CD4-positive, alpha-beta T cell treated with Interleukin-4 for 4 hours (primary cell): ENCODE measurements at regions not wholly inside any gene's neighbourhood (a gene's known extent, or its start where the extent isn't known, plus 50 kb on each side); places are given as distances from the start of the nearest gene placed in this dataset.

Source experiments
- DNase-seq: peaks from one replicate; pipeline ENCODE4 v3.0.0-alpha.2; 2020

DNA sequence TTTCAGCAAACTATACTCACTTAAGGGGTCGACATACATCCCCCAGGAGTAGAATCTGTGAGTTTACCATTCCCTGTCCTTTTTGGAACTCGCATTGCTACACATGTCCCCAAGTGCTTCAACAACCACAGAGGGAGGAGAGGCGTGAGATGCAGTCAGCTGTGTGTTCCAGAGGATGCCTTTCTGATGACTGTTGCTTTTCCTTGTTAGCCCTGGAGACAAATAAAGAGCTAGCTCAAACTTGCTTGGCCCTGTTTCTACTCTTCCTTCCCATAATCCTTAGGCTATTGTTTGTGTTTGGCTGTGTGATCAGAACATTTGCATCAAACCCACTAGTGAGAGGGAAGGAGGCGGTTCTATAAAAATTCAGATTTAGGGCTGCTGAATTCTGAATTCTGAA is 264.0 kb downstream of the ENGASE start:
- no peak for DNase-seq

DNA sequence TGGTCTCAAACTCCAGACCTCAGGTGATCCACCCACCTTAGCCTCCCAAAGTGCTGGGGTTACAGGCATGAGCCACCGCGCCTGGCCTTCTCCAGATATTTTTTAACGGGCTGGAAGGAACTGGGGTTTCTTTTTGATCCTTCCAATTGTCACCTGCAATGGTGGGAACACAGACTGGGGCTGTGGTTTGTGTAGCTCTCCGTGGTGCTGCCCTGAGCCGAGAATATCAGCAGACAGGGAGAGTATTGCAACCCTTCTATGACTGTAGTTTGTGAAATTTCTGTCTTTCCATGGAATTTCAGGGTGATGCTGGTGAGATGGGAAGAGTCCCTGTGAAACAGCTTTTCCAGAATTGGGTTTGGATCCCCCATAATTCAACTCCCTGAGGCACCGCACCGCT is 263.5 kb downstream of the ENGASE start:
- DNase-seq = no peak

DNA sequence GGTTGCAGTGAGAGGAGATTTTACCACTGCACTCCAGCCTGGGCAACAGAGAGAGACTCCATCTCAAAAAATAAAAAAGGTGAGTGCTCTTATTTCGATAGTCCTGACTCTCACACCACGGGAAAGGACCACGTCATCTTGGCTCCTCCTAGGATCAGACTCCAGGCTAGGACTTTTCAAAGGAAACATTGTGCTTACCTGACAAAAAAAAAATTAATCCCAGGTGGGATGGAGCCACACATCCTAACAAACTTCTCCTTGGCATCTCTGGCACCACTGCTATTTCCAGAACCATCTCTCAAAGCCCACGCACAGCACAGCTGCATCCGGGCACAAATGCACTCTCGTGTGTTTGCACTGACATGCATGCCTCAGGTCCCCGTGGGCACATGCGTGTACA is 262.4 kb downstream of the ENGASE start:
- no peak for DNase-seq

DNA sequence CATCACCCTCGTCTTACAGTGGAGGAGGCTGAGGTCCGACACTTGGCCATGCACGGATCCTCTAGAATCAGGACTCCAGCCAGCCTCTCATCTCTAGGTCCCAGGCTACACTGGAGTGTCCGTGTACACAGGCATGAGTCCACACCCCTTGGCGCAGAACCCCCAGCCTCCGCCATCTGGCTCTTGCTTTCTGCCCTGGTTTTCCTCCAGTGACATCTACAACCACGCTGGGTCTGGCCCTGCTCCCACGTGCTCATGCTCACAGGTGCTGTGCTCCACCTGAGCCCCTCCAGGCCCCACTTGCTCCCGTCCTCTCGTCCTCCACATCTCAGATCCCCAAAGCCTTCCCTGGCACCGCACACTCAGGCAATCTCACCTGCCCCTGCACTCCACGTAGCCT is 260.8 kb downstream of the ENGASE start:
- no peak for DNase-seq

DNA sequence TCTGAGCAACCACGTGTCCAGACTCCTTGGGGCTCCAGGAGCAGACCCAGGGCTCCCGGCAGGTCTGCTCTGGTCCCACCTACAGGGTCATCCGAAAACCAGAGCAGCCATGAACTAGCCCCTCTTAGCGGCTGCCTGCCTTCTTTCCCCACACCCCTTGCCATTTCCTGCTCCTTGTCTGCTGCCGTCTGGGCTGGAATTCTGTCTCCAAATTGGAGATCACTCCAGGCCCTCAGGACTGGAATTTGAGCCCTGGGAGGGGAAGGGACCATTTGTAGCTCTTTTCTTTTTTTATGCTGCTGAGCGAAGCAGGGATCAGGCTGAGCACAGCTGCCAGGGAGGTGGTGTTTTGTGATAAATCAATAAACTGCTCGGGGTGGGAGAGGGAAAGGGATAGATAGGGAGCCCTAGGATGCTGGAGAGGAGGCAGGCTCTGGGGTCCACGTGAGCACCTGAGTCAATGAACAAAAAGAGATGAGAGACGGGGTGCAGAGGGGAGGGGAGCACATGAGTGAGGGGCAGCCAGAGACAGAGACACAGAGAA is 257.5 kb downstream of the ENGASE start:
- DNase-seq = no peak

DNA sequence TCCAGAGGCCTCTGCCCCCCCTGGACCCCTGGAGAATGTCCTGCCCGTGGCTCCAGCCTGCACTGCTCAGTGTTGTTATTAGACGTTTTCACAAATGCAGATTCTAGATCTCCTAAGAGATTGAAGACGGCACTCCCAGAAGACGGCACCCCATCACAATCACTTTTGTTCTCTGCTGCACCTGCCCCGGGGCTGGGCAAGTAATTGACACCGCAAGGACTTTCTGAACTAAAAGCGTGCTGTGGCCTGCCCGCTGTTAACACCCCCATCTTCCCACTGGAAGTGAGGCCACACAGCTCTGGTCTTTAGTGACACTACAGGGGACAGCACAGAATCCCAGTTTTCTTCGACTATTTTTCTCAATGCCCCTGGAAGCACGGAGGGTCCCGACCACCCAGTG is 256.9 kb downstream of the ENGASE start:
- DNase-seq = no peak

DNA sequence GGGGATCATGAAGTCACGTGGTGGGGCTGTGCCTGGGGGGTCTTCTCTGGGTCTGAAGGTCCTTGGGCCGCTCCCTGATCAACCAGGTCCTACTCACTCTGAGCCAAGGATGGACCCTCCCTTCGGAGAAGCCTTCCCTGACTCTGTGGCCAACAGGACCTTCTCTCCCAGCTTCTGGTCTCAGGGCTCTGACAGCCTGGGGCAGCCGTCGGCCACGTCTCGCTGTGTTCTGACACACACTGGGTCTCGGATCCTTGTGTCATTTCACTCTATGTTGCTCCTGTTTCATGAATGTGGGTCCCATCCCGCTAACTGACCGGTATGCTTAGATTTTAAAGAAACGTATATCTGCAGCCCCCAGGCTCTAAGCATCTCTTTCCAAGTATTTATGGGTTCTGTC is 256.1 kb downstream of the ENGASE start:
- no peak for DNase-seq

DNA sequence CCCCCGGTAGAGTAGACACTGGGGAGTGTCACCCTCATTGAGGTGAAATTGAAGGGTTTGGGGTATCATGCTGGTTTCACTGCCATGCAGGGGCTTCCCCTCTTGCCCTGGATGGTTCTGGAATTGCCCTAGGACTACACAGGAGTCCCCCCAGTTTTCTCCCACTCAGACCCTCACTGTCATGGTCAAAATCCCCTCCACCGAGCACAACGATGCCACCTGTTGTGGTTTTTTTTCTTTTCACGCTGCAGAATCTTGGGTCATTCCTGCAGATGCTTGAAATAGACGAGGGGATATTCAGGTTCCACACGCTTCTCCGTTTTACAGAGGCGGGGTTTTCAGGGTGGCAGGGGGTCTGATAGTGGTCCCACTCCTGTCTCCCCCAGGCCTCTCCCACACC is 255.6 kb downstream of the ENGASE start:
- no peak for DNase-seq

DNA sequence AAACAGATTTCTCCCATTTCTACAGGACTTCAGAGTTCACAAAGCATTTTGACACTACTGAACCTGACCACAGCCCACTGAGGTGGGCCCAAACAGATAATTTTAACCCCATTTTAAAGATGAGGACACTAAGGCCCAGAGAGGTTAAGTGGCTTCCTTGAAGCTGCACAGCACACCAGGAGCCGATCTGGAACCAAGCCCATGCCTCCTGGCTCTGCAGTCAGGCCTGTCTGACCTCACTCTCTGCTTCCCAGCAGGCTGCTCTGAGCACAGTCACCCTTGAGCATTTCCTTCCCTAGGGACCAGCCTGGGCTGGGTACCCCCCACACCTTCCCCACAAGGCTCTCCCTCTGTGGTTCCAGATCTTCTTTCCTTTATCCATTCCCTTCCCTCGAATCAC is 252.2 kb downstream of the ENGASE start:
- DNase-seq = no peak

DNA sequence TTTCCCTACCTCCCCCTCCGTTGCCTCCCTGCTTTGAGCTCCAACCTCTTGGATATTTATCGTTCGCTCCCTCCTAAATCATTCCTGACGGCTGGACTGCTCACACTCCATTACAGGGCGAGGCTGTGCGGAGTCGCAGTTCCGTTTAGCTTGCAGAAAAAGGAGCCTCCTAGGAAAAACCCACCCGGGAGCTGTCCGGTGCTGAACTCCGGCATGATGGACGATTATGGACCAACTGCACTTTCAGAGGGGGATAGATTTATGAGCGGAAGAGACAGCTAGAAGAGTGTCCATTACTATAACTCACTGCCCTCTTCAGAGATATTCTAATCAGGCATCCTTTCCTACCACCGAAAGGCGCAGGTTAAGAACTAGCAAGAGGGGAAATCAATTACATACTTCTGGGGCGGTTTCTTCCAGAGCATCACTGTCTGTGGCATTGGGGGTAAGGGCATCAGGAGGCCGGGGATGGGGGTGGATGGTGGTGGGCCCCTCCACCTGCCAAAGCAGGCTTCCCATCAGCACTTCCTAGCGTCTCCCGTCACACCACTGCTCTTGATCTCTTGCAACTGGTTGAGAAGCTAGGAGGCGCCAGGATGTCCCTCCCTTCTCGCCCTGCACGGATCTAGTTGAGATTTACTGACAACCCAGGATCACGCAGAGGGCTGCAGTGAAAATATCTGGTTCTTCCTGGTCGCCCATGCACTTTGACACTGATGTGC is 251.2 kb downstream of the ENGASE start:
- DNase-seq = no peak

DNA sequence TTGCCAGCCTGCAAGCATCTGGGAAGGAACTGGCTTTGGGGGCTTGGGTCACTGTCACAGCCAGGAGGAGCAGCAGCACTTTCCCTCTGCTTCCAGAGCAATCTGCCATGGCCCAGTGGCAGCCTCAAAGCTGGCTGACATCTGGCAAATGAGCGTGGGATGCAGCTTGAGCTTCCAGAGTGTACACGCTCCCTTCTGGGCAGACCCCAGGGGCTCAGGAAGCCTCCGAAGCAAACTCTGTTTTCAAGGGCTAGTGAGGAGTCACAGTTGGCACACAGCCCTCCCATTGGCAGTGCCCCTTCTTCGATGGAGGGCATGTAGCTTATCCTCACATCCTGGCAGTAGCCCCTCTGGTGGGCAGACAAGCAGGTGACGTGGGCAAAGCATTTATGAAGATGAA is 249.6 kb downstream of the ENGASE start:
- DNase-seq = no peak

DNA sequence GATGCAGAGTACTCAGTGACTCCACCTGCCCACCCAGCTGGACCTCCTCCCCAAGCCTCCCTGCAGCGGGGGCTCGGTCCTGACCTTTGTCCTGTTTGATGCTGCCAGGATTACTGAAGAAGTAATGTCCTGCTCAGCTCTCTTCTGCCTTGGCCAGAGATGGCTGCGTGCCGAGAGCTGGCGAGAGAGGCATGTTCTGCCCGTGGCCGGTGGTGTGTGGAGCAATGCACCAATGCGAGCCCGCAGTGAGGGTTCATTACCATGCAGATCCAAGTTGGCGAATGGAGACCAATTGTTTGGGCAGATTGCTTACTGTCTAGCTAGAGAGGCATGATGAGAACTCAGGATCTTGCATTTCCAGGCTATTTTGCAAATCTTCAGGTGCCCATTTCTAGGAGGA is 248.9 kb downstream of the ENGASE start:
- no peak for DNase-seq

DNA sequence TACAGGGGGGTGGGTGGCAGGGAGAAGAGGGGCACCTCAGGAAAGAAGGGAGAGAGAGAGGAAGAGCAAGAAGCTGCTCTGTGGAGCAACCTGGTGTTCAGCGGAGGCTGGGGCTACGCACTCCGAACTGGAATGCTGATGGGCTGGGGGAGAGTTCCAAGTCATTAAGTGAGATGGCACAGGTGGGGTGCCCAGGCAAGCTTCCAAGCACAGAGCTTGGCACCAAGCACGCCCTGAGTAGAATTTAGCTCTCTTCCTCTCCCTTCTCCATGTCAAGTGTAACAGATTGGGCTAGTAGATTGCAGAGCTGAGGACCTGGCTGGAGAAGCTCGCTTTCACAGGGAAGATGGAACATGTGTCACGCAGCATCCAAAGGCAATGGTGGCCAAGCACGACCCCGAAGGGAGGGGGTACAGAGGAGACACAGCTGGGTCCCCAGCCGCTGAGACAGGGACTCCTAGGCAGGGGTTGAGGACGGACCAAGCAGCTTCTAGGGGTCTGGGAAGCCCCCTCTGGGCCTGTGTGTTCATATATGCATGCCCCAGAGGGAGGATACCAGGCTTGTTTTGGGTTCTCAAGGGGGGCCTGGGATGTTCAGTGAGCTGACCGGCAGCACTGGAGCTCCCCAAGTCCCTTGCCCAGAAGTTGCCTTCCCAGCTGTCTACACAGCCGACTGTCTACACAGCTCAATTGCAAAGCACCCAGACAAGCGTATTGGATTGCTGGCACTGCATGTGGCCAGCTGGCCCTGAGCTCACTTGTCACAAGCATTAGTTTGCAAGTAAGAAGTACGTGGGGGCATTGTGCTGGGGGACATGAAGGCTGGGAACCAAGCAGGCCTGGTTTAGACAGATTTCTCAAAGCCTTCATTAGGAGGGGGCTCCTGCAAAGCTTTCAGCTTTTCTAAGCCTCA is 247.8 kb downstream of the ENGASE start:
- no peak for DNase-seq

DNA sequence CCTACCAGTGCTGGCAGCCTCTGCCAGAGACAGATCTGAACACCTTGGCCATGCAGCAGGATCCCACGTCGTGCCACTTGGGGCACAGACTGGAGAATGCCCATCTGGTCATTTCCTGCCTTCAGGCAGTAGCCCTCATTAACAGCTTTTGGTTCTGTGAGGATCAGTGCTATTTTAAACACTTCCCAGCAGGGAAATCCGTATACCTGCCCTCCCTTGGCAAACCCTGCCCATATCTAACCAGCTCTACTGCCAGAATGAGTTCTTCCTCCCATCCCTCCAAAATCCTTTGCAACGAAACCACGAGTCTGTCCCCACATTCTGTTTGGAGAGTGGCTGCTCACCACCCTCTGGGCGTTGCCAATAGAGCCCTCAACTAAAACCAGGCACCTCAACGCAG is 245.7 kb downstream of the ENGASE start:
- DNase-seq = no peak

DNA sequence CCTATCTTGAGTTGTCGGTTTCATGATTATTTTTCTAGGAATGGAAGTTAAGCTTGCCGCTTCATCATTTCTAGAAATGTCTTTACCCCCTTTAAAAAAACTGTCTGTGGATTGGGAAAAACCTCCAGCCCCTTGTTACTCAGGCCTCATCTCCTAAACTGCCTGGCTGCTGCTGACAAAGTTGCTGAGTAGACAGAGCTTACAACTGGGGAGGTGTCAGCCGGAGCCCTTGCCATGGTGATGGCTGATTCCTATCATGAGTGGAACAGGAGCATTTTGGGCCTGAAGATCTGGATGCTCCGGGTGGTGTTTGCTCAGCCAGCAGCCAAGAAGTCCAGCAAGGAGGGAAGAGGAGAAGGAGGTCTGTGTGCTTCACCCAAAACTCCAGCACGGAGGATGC is 243.3 kb downstream of the ENGASE start:
- no peak for DNase-seq

DNA sequence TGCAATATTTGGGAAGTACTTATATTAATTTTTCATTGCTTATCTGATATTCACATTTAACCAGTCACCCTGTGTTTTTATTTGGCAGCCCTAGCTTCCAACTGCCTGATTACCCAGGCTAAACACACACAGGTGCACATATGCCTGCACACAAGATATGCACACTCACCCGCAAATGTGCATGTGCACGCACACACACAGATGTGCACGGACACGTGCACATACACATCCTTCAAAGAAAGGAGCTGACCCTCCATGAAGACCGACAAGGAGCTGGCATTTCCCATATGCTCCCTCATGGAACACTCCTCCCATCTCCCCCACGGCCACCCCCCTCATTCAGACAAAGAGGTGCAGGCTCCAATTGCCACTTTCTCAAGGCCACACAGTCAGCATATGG is 242.2 kb downstream of the ENGASE start:
- no peak for DNase-seq

DNA sequence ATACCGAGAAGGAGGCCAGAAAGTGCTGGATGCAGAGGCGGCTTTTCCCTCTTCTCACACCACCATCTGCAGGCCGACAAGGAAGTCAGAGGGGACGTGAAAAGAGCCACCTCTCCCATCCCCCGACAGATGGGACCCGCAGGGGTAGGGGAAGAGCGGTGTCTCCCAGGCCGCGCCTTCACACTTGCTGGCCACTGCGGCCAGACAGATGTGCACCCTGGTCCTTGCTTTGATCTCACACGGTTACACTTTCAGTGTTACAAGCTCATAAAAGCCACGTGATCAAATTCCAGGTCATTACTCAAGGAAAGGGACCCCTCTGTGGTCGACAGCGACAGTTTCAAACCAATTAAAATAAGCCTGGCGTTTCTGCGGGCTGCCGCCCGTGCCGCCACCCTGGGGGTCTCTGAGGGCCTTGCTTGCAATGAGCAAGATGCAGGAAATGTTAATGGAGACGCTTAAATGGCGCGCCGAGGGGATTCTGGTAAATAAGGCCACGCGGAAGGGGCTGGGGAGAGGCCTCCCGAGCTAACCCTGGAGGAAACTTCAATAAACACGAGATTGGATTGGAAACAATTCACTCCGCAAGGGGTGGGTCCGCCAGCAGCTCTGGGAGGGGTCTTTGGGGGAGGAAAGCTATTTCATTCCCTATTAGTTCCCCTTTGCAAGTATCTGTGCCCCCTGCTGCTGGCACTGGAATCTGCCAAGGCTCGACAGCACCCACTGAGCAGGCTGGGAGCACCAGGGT is 240.9 kb downstream of the ENGASE start:
- no peak for DNase-seq

DNA sequence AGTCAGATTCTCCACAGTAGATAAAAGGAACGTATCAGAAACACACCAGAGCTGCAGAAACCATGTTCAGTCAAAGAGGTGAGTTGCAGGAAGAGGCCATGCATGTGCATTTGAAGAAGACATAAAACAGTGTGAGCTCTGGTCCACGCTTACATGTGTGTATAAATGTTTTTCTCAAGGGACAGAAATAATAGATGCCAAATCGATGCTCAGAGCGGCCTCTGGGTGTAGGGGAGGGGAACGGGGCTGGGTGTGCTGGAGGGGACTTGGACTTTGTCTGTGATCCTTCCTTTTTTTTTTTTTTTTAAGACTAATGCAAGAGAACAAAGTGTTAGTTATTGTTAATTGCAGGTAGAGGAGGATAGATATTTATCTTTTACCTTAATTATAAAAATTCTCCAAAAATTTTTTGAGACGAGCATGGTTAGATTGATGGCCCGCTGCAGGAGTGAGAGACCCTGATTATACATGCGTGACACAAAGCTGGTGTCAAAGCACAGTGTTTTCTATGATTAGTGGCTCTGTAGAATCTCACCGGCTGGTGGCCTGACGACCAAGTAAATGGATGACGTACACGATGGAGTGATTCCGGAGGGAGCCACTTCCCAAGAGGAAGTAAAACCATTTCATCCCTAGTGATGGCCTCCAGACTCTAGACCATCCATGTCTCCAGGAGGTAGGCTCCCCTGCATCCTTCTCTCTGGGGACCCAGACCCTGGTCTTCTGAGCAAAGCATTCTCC is 240.2 kb downstream of the ENGASE start:
- DNase-seq = no peak

DNA sequence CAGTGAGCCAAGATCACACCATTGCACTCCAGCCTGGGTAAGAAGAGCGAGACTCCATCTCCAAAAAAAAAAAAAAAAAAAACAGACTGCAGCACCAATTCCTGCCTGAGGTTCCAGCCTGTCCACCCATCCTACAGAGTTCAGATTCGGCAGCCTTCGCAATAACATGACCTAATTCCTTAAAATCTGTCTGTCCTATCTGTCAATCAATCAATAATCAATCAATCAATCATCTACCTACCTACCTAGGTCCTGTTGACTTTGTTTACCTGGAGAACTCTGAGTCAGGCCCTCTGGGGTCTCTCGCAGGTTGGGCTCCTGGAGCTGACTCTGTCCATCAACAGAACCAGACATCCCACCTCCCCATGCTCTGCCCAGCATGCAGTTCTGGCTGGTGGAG is 236.7 kb downstream of the ENGASE start:
- no peak for DNase-seq

DNA sequence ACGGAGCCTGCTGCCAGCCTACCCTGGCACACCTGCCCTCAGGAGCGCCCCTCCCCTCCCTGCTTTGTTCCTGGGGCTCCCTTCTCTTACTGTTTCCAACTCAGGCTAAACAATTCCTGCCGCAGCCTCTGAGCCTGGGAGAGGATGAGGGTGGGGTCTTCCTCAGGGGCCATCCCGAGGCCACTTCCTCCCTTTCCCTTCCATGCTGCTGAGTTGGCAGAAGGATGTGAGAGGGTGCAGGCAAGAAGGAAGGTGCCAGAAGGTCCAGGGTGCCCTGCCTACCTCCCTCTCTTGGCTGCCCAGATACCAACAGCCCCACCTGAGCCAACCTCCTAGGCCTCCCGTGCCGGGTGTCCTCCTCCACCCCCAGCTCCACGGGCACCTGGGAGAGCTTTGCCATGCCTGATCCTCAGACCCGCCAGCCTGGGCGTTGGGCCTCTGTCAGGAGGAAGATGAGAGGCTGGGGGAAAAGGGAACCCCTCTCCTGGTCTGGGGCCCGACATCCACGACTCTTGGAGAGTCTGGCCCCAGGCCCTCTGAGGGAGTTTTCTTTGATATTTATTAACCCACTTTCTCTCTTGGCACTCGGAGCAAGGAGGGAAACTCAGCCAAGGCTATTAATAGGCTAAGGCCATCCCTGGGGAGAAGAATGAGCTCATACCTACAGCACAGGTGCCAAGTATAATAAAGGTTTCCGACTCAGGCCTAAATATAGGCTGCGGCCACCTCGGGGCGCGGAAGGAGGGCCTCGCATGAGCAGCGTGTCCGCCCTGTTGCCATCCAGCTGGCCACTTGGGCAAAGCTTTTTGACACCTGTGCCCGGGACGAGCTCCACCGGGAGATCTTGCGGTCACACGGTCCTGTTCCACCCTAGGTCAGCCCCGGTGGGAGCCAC is 232.0 kb downstream of the ENGASE start:
- DNase-seq = no peak

DNA sequence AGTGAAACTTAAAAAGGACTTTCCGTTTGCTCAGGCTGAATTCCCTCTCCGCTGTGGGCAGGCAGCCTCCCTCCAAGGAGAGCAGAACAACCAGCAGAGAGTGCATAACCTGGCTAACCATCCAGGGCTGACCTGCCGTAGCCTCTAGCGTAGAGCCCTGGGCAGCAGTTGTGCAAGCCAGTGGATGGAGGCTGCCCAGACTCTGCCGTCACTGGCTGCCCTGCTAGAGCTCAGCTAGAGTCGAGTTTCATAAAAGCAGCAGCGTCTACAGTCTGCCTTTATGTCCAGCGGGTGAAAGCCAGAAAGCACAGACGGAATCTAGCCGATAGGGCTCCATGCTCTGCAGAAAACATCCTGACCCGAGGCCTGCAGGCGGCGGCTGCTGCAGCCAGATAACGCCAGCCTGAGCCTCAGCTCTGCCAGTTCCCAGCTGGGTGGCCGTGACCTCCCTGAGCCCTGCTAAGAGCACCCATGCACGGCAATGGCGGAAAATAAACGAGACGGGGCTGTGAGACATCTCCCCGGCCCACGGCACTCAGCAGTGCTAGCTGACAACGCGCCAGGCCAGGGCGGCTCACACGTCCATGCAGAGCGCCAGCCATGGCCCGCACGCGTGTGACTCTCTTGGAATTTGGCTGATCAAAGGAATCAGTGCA is 231.3 kb downstream of the ENGASE start:
- no peak for DNase-seq
